HG02759 (cell line): ENCODE measurements at regions not wholly inside any gene's neighbourhood (a gene's known extent, or its start where the extent isn't known, plus 50 kb on each side); places are given as distances from the start of the nearest gene placed in this dataset.
"Not testable (repeated sequence)": the region's sequence is repeated elsewhere in the genome, so short reads cannot be mapped to it uniquely, and the experiment has no call there.

Experiments used
- ATAC-seq: cut with Tn5 transposase; IDR thresholded peaks from one replicate; pipeline ENCODE4 v1.9.1; 2021; ENCODE audit warnings: mild to moderate bottlenecking, moderate library complexity; ENCODE audit not compliant: unreplicated experiment

DNA sequence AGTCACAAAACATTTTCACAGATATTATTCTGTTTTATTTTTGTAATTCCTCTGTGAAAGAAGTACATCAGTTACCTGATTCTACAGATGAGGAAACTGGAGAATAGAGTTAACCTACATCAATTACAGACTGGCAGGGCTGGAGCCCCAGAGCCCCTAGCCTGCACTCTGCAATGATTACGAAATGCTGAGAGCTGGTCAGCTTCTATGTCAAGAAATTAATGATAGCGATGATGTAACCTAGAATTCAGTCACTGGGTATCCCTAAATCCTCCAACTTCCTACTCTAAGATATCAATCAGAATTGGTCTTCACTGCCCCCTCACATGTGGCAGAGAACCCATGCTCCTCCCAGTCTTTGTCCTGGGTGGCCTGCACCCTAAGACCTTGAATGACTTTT is 273.5 kb upstream of the PLET1 start:
- ATAC-seq: no peak

GRCh38 chr11:112537026-112537425 is 276.4 kb upstream of the PLET1 start:
- no peak for ATAC-seq

DNA sequence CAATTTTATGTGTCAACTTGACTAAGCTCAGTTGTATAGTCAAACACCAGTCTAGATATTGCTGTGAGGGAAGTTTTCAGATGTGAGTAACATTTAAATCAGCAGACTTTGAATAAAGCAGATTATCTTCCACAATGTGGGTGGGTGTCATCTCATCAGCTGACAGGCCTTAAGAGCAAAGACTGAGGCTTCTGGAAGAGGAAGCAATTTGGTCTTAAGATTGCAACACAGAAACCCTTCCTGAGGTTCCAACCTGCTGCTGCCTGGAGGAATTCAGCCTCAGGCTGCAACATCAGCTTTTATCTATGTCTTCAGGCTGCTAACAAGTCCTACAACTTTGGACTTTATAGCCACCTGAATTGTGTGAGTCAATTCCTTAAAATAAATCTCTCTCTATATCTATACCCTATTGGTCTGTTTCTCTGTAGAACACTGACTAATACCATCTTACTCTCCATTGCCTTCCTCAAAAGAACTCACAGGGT is 277.2 kb upstream of the PLET1 start:
- no peak for ATAC-seq

- ATAC-seq: no peak
Measured at GRCh38 chr11:112538534-112539280, 278.0 kb upstream of the PLET1 start.

DNA sequence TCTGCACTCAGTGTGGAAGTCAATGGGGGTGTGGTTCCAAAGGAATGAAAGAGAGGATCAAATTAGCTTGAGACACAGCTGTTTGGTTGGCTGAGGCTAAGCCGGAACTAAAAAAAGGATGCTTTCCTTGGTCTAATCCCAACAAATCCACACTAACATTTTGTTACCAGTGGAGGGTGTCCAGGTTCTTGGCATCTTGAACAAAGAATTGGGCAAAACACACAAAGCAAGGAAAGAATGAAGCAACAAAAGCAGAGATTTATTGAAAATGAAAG is 278.6 kb upstream of the PLET1 start:
- not testable (repeated sequence) for ATAC-seq

- ATAC-seq: no peak
Measured at GRCh38 chr11:112539741-112540140, 279.1 kb upstream of the PLET1 start.

- ATAC-seq: no peak
Measured at GRCh38 chr11:112540261-112540660, 279.6 kb upstream of the PLET1 start.

DNA sequence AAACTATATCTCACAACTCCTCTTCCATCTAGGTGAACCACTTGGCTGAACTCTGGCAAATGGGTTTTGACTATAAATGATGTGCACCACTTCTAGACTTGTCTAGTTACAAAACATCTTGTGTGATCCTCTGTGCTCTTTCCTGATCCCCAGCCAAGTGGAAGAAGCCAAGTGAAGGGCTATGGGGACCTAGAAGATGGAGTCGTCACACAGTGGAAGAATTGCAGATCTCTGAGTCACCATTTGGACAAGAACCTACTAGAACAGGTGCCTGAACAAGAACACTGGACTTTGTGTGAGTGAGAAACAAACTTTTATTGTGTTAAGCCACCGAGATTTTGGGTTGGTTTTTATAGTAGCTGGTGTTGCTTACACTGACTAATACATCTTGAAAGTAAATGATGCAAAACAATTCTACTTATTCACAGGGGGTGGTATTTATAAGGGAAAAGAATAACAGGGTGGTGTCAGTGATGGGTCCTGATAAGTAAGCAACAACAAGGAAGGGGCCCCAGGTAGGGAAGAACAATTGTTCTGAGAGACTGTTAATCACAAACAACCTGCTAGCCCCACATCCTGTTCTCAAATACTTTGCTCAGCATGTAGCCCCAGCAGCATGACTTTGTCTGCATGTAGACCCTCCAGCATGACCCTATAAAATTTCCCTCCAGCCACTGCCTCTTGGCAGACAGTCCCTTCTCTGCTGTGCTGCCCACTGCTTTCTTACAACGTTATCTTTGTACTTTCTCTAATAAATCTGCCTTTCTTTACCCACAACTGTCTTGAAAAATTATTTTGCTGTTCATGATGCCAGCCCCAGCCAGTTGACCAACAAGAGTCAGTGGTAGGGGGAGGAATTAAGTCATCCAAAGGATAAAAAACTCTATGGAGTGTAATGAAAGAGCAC is 280.7 kb upstream of the PLET1 start:
- ATAC-seq: no peak

- no peak for ATAC-seq
Measured at GRCh38 chr11:112542479-112542878, 281.8 kb upstream of the PLET1 start.

- no peak for ATAC-seq
Measured at GRCh38 chr11:112543390-112543789, 282.7 kb upstream of the PLET1 start.

- no peak for ATAC-seq
Measured at GRCh38 chr11:112548641-112549040, 288.0 kb upstream of the PLET1 start.

GRCh38 chr11:112553205-112553731 is 292.6 kb upstream of the PLET1 start:
- no peak for ATAC-seq

DNA sequence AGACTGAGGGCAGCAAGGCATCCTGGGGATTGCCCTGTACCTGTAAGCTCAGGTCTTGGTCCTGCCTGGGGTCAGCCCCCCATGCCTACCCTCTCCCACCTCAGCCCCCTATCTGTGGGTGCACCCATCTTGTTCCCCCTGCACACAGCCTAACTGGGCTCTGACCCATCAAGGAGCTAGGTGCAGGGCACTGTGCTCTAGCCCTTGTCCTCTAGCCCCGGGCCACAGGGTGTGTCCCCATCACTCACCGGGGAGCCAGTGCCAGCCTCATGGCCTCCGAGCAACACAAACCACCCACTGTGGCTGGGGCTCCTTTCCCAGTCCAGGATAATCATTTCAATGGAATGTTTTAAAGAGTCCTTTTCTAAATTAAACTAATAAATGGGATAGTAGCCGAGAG is 293.9 kb upstream of the PLET1 start:
- no peak for ATAC-seq

DNA sequence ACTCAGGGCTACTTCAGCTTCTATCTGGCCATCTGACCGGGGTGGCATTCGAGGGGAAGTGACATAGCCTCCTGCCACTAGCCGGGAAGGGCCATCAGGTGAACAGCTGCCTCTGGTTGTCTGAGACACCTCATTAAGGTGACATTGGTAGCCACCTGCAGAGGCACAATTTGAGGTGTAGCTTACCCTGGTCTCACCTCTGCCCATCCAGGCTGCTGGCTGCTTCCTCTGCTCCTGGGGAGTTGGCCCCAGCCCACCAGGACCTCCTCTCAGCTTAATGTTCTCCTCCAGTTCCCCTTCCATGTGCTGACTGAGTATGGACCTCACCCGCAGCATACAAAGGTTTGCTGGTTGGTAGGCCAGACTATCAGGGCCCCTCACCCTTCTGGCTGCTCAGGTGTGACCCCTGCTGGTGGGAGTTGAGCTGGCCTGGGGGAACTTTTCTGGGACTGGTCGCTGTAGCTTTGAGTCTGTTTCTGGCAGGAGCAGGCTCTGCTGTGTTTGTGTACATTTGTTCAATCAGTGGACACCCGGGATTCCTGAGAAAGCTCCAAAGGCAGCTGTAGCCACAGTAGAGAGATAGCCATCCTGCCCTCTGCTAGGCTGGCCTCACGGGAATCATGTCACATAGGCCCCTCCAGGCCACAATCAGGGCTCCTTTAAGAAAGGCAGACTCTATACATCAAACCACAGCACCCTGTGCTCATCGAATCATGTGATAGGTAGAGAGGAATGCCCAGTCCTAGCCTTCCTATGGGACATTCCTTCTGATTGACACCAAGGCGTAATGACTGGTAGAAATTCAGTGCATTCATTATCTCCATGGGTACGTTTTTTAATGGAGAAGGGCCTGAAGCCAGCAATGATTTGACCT is 295.1 kb upstream of the PLET1 start:
- ATAC-seq: peak; percentile 71

DNA sequence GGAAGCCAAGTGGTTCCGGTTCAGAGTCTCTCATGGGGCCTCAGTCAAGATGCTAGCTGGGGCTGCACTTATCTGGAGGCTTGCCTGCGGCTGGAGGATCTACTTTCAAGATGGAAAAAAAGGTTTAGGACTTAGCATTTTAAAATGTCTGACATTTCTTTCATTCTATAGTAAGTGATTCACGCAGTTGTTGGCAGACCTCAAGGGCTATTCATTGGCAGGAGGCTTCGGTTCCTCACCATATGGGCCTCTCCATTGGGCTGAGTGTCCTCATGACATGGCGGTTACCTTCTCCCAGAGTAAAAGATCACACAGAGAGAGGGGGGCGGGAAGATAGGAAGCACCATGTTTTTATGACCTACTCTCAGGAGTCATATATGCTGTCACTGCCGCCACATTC is 298.0 kb upstream of the PLET1 start:
- no peak for ATAC-seq

- no peak for ATAC-seq
Measured at GRCh38 chr11:112563808-112564207, 303.1 kb upstream of the PLET1 start.

- ATAC-seq: no peak
Measured at GRCh38 chr11:112564228-112564955, 303.7 kb upstream of the PLET1 start.

DNA sequence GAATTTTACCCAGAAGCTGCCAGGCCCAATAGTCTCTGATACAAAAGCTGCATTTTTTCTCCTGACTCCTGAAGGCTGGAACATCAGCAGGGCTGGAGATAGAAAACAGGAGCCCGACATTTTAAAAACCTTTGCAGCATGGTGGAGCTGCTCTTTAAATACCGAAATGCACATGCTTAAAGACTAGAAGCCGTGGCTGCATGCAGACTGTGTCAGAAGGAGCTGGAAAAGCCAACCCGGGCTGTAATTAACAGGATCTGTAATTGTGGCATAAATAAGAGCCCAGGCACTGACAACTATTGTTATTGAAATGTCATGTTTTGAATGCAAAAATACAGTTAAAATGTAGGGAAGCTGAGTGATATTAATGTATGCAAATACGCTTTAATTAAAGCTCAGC is 304.9 kb upstream of the PLET1 start:
- no peak for ATAC-seq

- no peak for ATAC-seq
Measured at GRCh38 chr11:112566124-112566523, 305.5 kb upstream of the PLET1 start.

DNA sequence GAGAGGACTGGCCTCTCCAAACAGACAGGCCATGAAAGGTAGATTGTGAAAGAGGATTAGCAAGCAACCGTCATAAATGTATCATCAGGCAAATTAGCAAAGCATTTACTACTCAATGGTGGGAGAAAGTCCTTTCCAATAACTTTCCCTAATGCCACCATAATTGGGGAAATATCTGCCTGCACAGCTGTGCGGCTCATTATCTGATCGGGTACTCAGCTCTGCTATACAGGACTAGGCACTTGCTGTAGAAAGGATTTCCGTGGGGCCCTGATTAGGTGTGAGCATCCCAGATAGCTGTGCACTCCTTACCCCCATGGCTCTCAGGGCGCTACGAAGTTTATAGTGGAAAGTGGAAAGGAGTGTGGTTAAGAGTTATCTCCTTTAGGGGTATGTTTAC is 309.7 kb upstream of the PLET1 start:
- ATAC-seq: no peak
